IMR-90 (cell line): ENCODE measurements at regions not wholly inside any gene's neighbourhood (a gene's known extent, or its start where the extent isn't known, plus 50 kb on each side); places are given as distances from the start of the nearest gene placed in this dataset.

Experiments used
- ATAC-seq: fragments of 200-7000 bp; cut with Tn5 transposase; 2 replicates; pipeline ENCODE4 v1.9.1; 2020; ENCODE audit warnings: low read depth, mild to moderate bottlenecking, moderate library complexity
- BruUV-seq: library from RNA; stranded (reverse); fragments of 400-500 nt; replicated peaks from 2 replicates; lab custom pipeline; 2021; lab: Mats Ljungman, UMichigan
- CTCF ChIA-PET: fragments of 300-600 bp; formaldehyde crosslinking; extraction: SDS; loops from one replicate; lab custom pipeline; 2021; ENCODE audit warnings: antibody characterized with exemption; lab: Yijun Ruan, JAX
- POLR2A ChIA-PET: fragments of 300-600 bp; sonication (Branson Sonifier 250); formaldehyde crosslinking; loops from one replicate; lab custom pipeline; 2022; ENCODE audit warnings: antibody characterized with exemption; ENCODE audit not compliant: unreplicated experiment; lab: Charles Lee
- DNase-seq: peaks from one replicate; pipeline ENCODE4 v3.0.0; 2013
- H2AFZ ChIP-seq: replicated peaks from 2 replicates; pipeline ENCODE3; 2013; ENCODE audit warnings: low read length, mild to moderate bottlenecking; ENCODE audit not compliant: poor library complexity
- H2AK5ac ChIP-seq: 2 replicates; pipeline ENCODE4 v1.6.1; 2013; ENCODE audit warnings: low read depth, low read length, inconsistent platforms
- H2AK9ac ChIP-seq: replicated peaks from 2 replicates; pipeline ENCODE3; 2013; ENCODE audit warnings: mild to moderate bottlenecking, low read depth, low read length, moderate library complexity; ENCODE audit not compliant: poor library complexity
- H2BK120ac ChIP-seq: 2 replicates; pipeline ENCODE4 v1.6.1; 2013; ENCODE audit warnings: low read depth, low read length, inconsistent platforms
- H2BK15ac ChIP-seq: 3 replicates; pipeline ENCODE4 v1.6.1; 2013; ENCODE audit warnings: low read depth, low read length, inconsistent platforms
- H2BK20ac ChIP-seq: 2 replicates; pipeline ENCODE4 v1.6.1; 2013; ENCODE audit warnings: low read depth, mild to moderate bottlenecking, inconsistent platforms, low read length, moderate library complexity
- H2BK5ac ChIP-seq: 2 replicates; pipeline ENCODE4 v1.6.1; 2013; ENCODE audit warnings: mild to moderate bottlenecking, low read depth, low read length, inconsistent platforms; ENCODE audit not compliant: poor library complexity, severe bottlenecking
- H3K14ac ChIP-seq: replicated peaks from 2 replicates; pipeline ENCODE4 v1.6.1; 2013; ENCODE audit warnings: low read depth, low read length, inconsistent platforms
- H3K18ac ChIP-seq: 2 replicates; pipeline ENCODE4 v1.6.1; 2013; ENCODE audit warnings: low read depth, low read length, control low read depth
- H3K23ac ChIP-seq: 2 replicates; pipeline ENCODE4 v1.6.1; 2013; ENCODE audit warnings: low read depth, low read length, inconsistent platforms
- H3K27ac ChIP-seq: 2 replicates; pipeline ENCODE4 v1.5.1; 2013; ENCODE audit warnings: mild to moderate bottlenecking, control low read depth, low read length; ENCODE audit not compliant: insufficient read depth
- H3K27me3 ChIP-seq: 2 replicates; pipeline ENCODE4 v1.6.1; 2013; ENCODE audit warnings: low read length; ENCODE audit not compliant: control insufficient read depth, insufficient read depth
- H3K36me3 ChIP-seq: 2 replicates; pipeline ENCODE4 v1.6.1; 2013; ENCODE audit warnings: low read length, mixed read lengths; ENCODE audit not compliant: control insufficient read depth, insufficient read depth
- H3K4ac ChIP-seq: 2 replicates; pipeline ENCODE4 v1.6.1; 2013; ENCODE audit warnings: low read depth, low read length, inconsistent platforms
- H3K4me1 ChIP-seq: 2 replicates; pipeline ENCODE4 v1.6.1; 2013; ENCODE audit warnings: low read length, mixed read lengths; ENCODE audit not compliant: control insufficient read depth, insufficient read depth
- H3K4me2 ChIP-seq: 2 replicates; pipeline ENCODE4 v1.6.1; 2013; ENCODE audit warnings: low read depth, mild to moderate bottlenecking, control low read depth, low read length, moderate library complexity
- H3K4me3 ChIP-seq: 2 replicates; pipeline ENCODE4 v1.5.1; 2013; ENCODE audit warnings: low read depth, mild to moderate bottlenecking, control low read depth, low read length, moderate library complexity; ENCODE audit not compliant: insufficient read depth
- H3K56ac ChIP-seq: 2 replicates; pipeline ENCODE4 v1.6.1; 2013; ENCODE audit warnings: low read length, inconsistent platforms; ENCODE audit not compliant: insufficient read depth; ENCODE audit errors: extremely low read depth
- H3K79me1 ChIP-seq, 2 experiments: 2 replicates each; pipeline ENCODE4 v1.6.1; 2013; ENCODE audit warnings: low read length in 2 of 2, inconsistent platforms in 1 of 2, low read depth in 1 of 2
- H3K9ac ChIP-seq: 2 replicates; pipeline ENCODE4 v1.6.1; 2013; ENCODE audit warnings: low read depth, low read length, control low read depth
- H3K9me1 ChIP-seq: 2 replicates; pipeline ENCODE4 v1.6.1; 2013; ENCODE audit warnings: low read length, inconsistent platforms; ENCODE audit not compliant: insufficient read depth
- H3K9me3 ChIP-seq: 2 replicates; pipeline ENCODE4 v1.6.1; 2013; ENCODE audit warnings: low read length; ENCODE audit not compliant: control insufficient read depth, insufficient read depth
- H4K20me1 ChIP-seq: 2 replicates; pipeline ENCODE4 v1.6.1; 2013; ENCODE audit warnings: low read length, inconsistent platforms; ENCODE audit not compliant: insufficient read depth
- H4K5ac ChIP-seq: 2 replicates; pipeline ENCODE4 v1.6.1; 2013; ENCODE audit warnings: mild to moderate bottlenecking, low read depth, low read length, control low read depth
- H4K8ac ChIP-seq, 2 experiments: 2 replicates each; pipeline ENCODE4 v1.6.1; 2013; ENCODE audit warnings: low read depth in 2 of 2, low read length in 2 of 2, control low read depth in 1 of 2, inconsistent platforms in 1 of 2
- H4K91ac ChIP-seq: 2 replicates; pipeline ENCODE4 v1.6.1; 2013; ENCODE audit warnings: low read depth, low read length, inconsistent platforms; ENCODE audit not compliant: insufficient read depth
- BHLHE40 ChIP-seq: fragments of 150-350 bp; IDR thresholded peaks from 2 replicates; pipeline ENCODE4 v1.6.1; 2016; ENCODE audit warnings: mild to moderate bottlenecking, low read depth, low read length
- CEBPB ChIP-seq: IDR thresholded peaks from 2 replicates; pipeline ENCODE4 v1.6.1; 2012; ENCODE audit warnings: low read depth, low read length, improper control_type of control experiment
- CHD1 ChIP-seq: IDR thresholded peaks from 2 replicates; pipeline ENCODE4 v1.6.1; 2012; ENCODE audit warnings: low read depth, low read length, improper control_type of control experiment
- CTCF ChIP-seq: conservative IDR thresholded peaks from 2 replicates; pipeline ENCODE4 v1.5.1; 2012; ENCODE audit warnings: mild to moderate bottlenecking, low read depth, low read length, improper control_type of control experiment
- ELK1 ChIP-seq: fragments of 150-350 bp; IDR thresholded peaks from 2 replicates; pipeline ENCODE4 v1.6.1; 2016; ENCODE audit warnings: low read depth, mild to moderate bottlenecking, low read length, moderate library complexity, borderline replicate concordance
- FOS ChIP-seq: fragments of 150-350 bp; IDR thresholded peaks from 2 replicates; pipeline ENCODE4 v1.6.1; 2016; ENCODE audit warnings: low read depth, low read length
- MAFK ChIP-seq: IDR thresholded peaks from 2 replicates; pipeline ENCODE4 v1.6.1; 2012; ENCODE audit warnings: low read depth, low read length, improper control_type of control experiment
- MAZ ChIP-seq: IDR thresholded peaks from 2 replicates; pipeline ENCODE4 v1.6.1; 2012; ENCODE audit warnings: low read depth, mild to moderate bottlenecking, low read length, improper control_type of control experiment, moderate library complexity, borderline replicate concordance
- MXI1 ChIP-seq: IDR thresholded peaks from 2 replicates; pipeline ENCODE4 v1.6.1; 2012; ENCODE audit warnings: low read depth, mild to moderate bottlenecking, low read length, moderate library complexity, borderline replicate concordance
- NFE2L2 ChIP-seq: fragments of 150-350 bp; IDR thresholded peaks from 2 replicates; pipeline ENCODE4 v1.6.1; 2016; ENCODE audit warnings: low read depth, mild to moderate bottlenecking, low read length
- POLR2A ChIP-seq: IDR thresholded peaks from 2 replicates; pipeline ENCODE4 v1.6.1; 2012; ENCODE audit warnings: mild to moderate bottlenecking, low read depth, low read length
- RCOR1 ChIP-seq: IDR thresholded peaks from 2 replicates; pipeline ENCODE4 v1.6.1; 2012; ENCODE audit warnings: mild to moderate bottlenecking, low read length, improper control_type of control experiment; ENCODE audit not compliant: insufficient replicate concordance
- RFX5 ChIP-seq: IDR thresholded peaks from 2 replicates; pipeline ENCODE4 v1.8.0; 2012; ENCODE audit warnings: low read depth, mild to moderate bottlenecking, low read length, moderate library complexity
- WGBS, 2 experiments: methylation state at CpG; one replicate each; pipeline versions ENCODE4 v1.1.5 to v1.1.7; 2013; ENCODE audit warnings: missing lambda C conversion rate in 2 of 2; ENCODE audit not compliant: insufficient read length in 1 of 2; ENCODE audit errors: extremely low coverage in 2 of 2; 5-methylcytosine and 5-hydroxymethylcytosine counted together
- dilution Hi-C: fragments of 300-500 bp; cut with HindIII; formaldehyde crosslinking; loops from one replicate; pipeline ENCODE4 v1.14.3; 2018; ENCODE audit warnings: low sequenced_read_pairs; ENCODE audit not compliant: unreplicated experiment
- in situ Hi-C: fragments of 300-500 bp; cut with MboI; formaldehyde crosslinking; loops from 3 replicates; pipeline ENCODE4 v1.14.3; 2019; ENCODE audit warnings: low sequenced_read_pairs, inconsistent platforms, mixed read lengths
- intact Hi-C: fragments of 100-400 bp; cut with micrococcal nuclease; formaldehyde crosslinking; loops from 2 replicates; pipeline ENCODE4 v1.10.0; 2022
- TF ChIP-seq, protein P1 (sequence below): fragments of 150-350 bp; IDR thresholded peaks from 2 replicates; pipeline ENCODE4 v1.6.1; 2017; ENCODE audit warnings: mild to moderate bottlenecking, antibody characterized with exemption, low read length, low read depth

- no peak for TF ChIP-seq CTCF
- TF ChIP-seq MXI1: no peak
- TF ChIP-seq, protein P1, sequence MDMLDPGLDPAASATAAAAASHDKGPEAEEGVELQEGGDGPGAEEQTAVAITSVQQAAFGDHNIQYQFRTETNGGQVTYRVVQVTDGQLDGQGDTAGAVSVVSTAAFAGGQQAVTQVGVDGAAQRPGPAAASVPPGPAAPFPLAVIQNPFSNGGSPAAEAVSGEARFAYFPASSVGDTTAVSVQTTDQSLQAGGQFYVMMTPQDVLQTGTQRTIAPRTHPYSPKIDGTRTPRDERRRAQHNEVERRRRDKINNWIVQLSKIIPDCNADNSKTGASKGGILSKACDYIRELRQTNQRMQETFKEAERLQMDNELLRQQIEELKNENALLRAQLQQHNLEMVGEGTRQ: no peak
- TF ChIP-seq RFX5: no peak
- no peak for TF ChIP-seq FOS
- TF ChIP-seq MAFK: no peak
- TF ChIP-seq ELK1: no peak
- TF ChIP-seq RCOR1: no peak
- no peak for TF ChIP-seq POLR2A
- no peak for TF ChIP-seq NFE2L2
- TF ChIP-seq CEBPB: no peak
- no peak for TF ChIP-seq CHD1
- TF ChIP-seq MAZ: no peak
- TF ChIP-seq BHLHE40: no peak
- ChIA-PET POLR2A (interaction anchor here (0.7 kb wide), 1 partner anchor 1474 kb away, joined by 3 read pairs; no protein-coding TSS in a partner anchor), CTCF (no interaction called here)
- ATAC-seq (no peak), DNase-seq (no peak)
- no TSS peak for BruUV-seq
- Histone ChIP-seq H2BK15ac (no peak overlapping the region), H4K8ac (no peak overlapping the region), H3K9ac (no peak overlapping the region), H3K18ac (no peak overlapping the region), H4K20me1 (no peaks in the 10 kb centered on the region), H3K4me2 (no peak overlapping the region), H3K23ac (no peak overlapping the region), H2BK120ac (no peak overlapping the region), H2BK5ac (no peak overlapping the region), H2AK9ac (no peak overlapping the region), H3K56ac (no peak overlapping the region), H4K5ac (no peak overlapping the region), H3K27ac (no peak overlapping the region), H2AFZ (no peak overlapping the region), H3K36me3 (no peaks in the 10 kb centered on the region), H3K79me1 (no peaks in the 10 kb centered on the region), H3K4me1 (peaks cover 2% of the 10 kb centered on the region; the same call in 1 of the 2 replicates), H3K9me3 (no peaks in the 10 kb centered on the region), H4K91ac (no peak overlapping the region), H3K4ac (no peak overlapping the region), H3K14ac (no peak overlapping the region), H3K9me1 (no peaks in the 10 kb centered on the region), H2BK20ac (no peak overlapping the region), H3K4me3 (no peak overlapping the region), H3K27me3 (no peaks in the 10 kb centered on the region; the same call in 1 of the 2 replicates), H2AK5ac (no peak overlapping the region)
- WGBS, 2 experiments: no CpG with 5 or more reads among the region's 1 CpG
- in situ Hi-C loops (no loop called here), dilution Hi-C loops (no loop called here), intact Hi-C loops (loop anchor here (2.0 kb wide), 1 partner anchor 13 kb away; no protein-coding TSS in a partner anchor)
Measured at GRCh38 chr10:90373911-90374310, 483.9 kb downstream of the HTR7 start.
